ENCODE measurements at regions not wholly inside any gene's neighbourhood (a gene's known extent, or its start where the extent isn't known, plus 50 kb on each side); places are given as distances from the start of the nearest gene placed in this dataset.

DNA sequence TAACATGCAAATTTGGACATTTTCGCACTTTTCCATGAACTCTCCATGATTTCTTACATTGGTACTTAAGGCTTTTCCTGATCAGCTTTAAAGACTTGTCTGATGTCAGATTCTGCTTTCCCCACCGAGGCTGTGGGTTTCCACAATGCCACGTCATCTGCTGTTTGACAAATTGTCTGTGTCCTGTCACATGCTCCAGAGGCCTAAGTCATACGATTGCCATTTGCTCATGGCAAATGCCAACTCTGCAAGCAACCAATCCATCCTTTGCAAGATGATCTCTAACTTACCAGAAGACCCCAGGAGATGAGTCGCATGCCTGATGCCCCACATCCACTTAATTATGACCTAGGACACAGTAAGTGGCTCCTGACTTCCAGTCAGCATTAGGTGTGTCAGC lies 556.5 kb downstream of the BMP2 start:
- intact Hi-C loops (cut with DNase I), result no loop called here
- Histone ChIP-seq H3K4me3 (replicated peaks in 1 of 3) (no peak overlapping the region), H3K27ac (no peak overlapping the region), H3K27me3 (no peaks in the 10 kb centered on the region), H3K9me3 (no peaks in the 10 kb centered on the region), H3K36me3 (no peaks in the 10 kb centered on the region), H3K4me1 (no peaks in the 10 kb centered on the region)
- TF ChIP-seq, protein P1, sequence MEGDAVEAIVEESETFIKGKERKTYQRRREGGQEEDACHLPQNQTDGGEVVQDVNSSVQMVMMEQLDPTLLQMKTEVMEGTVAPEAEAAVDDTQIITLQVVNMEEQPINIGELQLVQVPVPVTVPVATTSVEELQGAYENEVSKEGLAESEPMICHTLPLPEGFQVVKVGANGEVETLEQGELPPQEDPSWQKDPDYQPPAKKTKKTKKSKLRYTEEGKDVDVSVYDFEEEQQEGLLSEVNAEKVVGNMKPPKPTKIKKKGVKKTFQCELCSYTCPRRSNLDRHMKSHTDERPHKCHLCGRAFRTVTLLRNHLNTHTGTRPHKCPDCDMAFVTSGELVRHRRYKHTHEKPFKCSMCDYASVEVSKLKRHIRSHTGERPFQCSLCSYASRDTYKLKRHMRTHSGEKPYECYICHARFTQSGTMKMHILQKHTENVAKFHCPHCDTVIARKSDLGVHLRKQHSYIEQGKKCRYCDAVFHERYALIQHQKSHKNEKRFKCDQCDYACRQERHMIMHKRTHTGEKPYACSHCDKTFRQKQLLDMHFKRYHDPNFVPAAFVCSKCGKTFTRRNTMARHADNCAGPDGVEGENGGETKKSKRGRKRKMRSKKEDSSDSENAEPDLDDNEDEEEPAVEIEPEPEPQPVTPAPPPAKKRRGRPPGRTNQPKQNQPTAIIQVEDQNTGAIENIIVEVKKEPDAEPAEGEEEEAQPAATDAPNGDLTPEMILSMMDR (IDR thresholded peaks at IDR 0.05), result no peak
- no peak for TF ChIP-seq POLR2A (IDR thresholded peaks at IDR 0.05)
- no peak for DNase-seq
- 73 to 89% methylated on average over 5 of the region's 5 CpGs for WGBS, 2 donors

DNA sequence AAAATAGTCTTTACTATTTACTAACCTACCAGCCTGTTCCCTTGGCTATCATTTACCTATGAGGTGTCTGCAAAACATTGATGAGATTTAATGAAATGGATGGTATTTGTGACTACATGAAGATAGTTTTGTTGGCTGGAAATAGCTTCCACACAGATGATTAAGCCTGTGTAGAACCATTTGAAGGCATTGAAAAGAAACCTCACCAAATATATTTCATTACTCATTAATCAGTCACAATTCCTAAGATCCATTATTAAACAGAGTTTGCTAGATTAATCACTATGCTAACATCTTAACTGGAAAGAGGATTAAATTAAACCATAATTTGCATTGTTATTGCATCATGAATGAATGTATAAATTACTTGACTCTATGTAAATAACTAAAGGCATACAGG lies 560.3 kb downstream of the BMP2 start:
- Histone ChIP-seq H3K4me3 (replicated peaks in 1 of 3) (no peak overlapping the region), H3K27ac (no peak overlapping the region), H3K27me3 (no peaks in the 10 kb centered on the region), H3K9me3 (no peaks in the 10 kb centered on the region), H3K4me1 (no peaks in the 10 kb centered on the region), H3K36me3 (no peaks in the 10 kb centered on the region)
- TF ChIP-seq, protein P1 (IDR thresholded peaks at IDR 0.05), result no peak
- no peak for TF ChIP-seq POLR2A (IDR thresholded peaks at IDR 0.05)
- no peak for DNase-seq
- intact Hi-C loops (cut with DNase I), result no loop called here

DNA sequence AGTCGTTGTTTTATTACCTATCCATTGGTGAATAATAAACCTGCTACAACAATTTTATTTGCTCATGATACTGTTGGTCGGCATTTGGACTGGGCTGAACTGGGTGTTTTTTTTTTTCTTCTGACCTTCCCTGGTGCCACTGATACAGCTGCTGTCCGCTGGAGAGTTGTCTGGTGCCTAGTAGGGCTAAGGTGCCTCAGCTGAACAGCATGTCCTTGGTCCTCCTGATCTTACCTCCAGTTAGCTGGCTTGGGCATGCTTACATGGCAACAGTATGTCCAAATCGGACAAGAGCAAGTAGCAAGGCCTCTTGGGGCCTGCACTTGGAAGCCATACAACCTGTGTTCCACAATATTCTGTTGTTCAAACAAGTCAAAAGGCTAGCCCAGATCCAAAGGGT lies 563.4 kb downstream of the BMP2 start:
- H3K4me3 ChIP-seq (replicated peaks in 1 of 3), result no peak overlapping the region
- H3K27ac ChIP-seq, result no peak overlapping the region
- H3K36me3 ChIP-seq, result no peaks in the 10 kb centered on the region
- TF ChIP-seq, protein P1 (IDR thresholded peaks at IDR 0.05), result no peak
- no peak for DNase-seq
- intact Hi-C loops (cut with DNase I), result no loop called here
- H3K4me1 ChIP-seq, result no peaks in the 10 kb centered on the region
- H3K9me3 ChIP-seq, result no peaks in the 10 kb centered on the region
- H3K27me3 ChIP-seq, result no peaks in the 10 kb centered on the region
- 71 to 84% methylated on average over 4 of the region's 4 CpGs for WGBS, 2 donors

DNA sequence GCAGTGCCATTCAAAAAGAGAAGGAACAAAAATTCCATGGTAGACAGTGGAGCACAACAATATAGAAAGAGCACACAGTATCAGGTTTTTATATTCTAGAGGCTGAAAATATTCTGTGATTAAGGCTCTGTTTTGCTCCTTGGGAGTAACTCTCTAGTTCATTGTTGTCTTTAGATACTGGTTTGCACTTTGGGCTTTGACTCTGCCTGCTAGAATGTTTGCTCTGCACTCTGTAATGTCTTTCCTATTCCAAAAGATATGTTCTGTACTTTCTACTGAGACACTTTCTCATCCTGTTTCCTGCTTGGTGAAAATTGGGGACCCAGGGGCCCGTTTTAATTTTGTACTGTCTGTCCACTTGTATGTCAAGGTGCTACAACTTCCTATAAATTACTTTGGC lies 564.7 kb downstream of the BMP2 start:
- Histone ChIP-seq H3K4me3 (replicated peaks in 1 of 3) (no peak overlapping the region), H3K27me3 (no peaks in the 10 kb centered on the region), H3K9me3 (no peaks in the 10 kb centered on the region), H3K4me1 (no peaks in the 10 kb centered on the region), H3K27ac (no peak overlapping the region), H3K36me3 (no peaks in the 10 kb centered on the region)
- no peak for DNase-seq
- intact Hi-C loops (cut with DNase I), result no loop called here
- TF ChIP-seq, protein P1 (IDR thresholded peaks at IDR 0.05), result no peak
- TF ChIP-seq POLR2A (IDR thresholded peaks at IDR 0.05), result no peak
- WGBS, 2 donors, result 63 to 64% methylated on average over 1 of the region's 1 CpG

DNA sequence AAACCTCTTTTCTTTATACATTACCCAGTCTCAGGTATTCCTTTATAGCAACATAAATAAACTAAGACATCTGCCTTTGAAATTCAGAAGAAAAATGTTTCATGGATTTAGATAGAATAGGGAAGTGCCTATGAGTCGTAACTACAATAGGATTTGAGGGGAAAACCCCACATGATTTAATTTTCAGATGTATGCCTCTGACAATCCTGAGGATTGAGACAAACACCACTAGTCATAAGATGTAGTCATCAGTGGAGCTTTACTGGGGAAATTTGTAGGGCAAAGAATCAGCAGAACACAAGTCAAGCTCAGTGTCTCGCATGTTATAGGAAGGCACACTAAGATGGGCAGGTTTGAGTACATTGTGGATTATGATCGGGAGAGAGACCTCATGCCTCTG lies 566.4 kb downstream of the BMP2 start:
- Histone ChIP-seq H3K27ac (no peak overlapping the region), H3K4me1 (no peaks in the 10 kb centered on the region), H3K27me3 (no peaks in the 10 kb centered on the region), H3K4me3 (replicated peaks in 1 of 3) (no peak overlapping the region), H3K9me3 (no peaks in the 10 kb centered on the region), H3K36me3 (no peaks in the 10 kb centered on the region)
- 87 to 96% methylated on average over 3 of the region's 3 CpGs for WGBS, 2 donors
- TF ChIP-seq POLR2A (IDR thresholded peaks at IDR 0.05), result no peak
- TF ChIP-seq, protein P1 (IDR thresholded peaks at IDR 0.05), result no peak
- DNase-seq, result no peak
- intact Hi-C loops (cut with DNase I), result no loop called here
